H9 (cell line): ENCODE measurements at regions not wholly inside any gene's neighbourhood (a gene's known extent, or its start where the extent isn't known, plus 50 kb on each side); places are given as distances from the start of the nearest gene placed in this dataset.

Experiments used
- DNase-seq: peaks from one replicate; pipeline ENCODE4 v3.0.0-alpha.2; 2017
- H2AFZ ChIP-seq: one replicate; pipeline ENCODE4 v1.6.1; 2013; ENCODE audit warnings: mild to moderate bottlenecking, low read length, control low read depth, moderate library complexity
- H2AK5ac ChIP-seq: 2 replicates; pipeline ENCODE4 v1.6.1; 2013; ENCODE audit warnings: low read length, control low read depth, mixed read lengths; ENCODE audit not compliant: insufficient read length
- H2BK120ac ChIP-seq: one replicate; pipeline ENCODE4 v1.6.1; 2013; ENCODE audit warnings: low read depth, mild to moderate bottlenecking, low read length, control low read depth, inconsistent platforms; ENCODE audit not compliant: poor library complexity, severe bottlenecking
- H2BK12ac ChIP-seq: 2 replicates; pipeline ENCODE4 v1.6.1; 2013; ENCODE audit warnings: low read length, control low read depth, mixed read lengths, low read depth; ENCODE audit not compliant: insufficient read length
- H2BK15ac ChIP-seq: 2 replicates; pipeline ENCODE4 v1.6.1; 2013; ENCODE audit warnings: low read depth, low read length, control low read depth
- H2BK20ac ChIP-seq: one replicate; pipeline ENCODE4 v1.6.1; 2013; ENCODE audit warnings: low read depth, mild to moderate bottlenecking, low read length, control low read depth, inconsistent platforms; ENCODE audit not compliant: poor library complexity, severe bottlenecking
- H2BK5ac ChIP-seq: 2 replicates; pipeline ENCODE4 v1.6.1; 2013; ENCODE audit warnings: low read length, control low read depth, mixed read lengths; ENCODE audit not compliant: insufficient read length
- H3K14ac ChIP-seq: 2 replicates; pipeline ENCODE4 v1.6.1; 2013; ENCODE audit warnings: low read length, control low read depth; ENCODE audit not compliant: insufficient read depth
- H3K18ac ChIP-seq: 2 replicates; pipeline ENCODE4 v1.6.1; 2013; ENCODE audit warnings: low read depth, mild to moderate bottlenecking, mixed read lengths, low read length, control low read depth; ENCODE audit not compliant: insufficient read length
- H3K23ac ChIP-seq: 2 replicates; pipeline ENCODE4 v1.6.1; 2013; ENCODE audit warnings: low read length, control low read depth, mixed read lengths, low read depth; ENCODE audit not compliant: insufficient read length
- H3K23me2 ChIP-seq: 2 replicates; pipeline ENCODE4 v1.6.1; 2013; ENCODE audit warnings: low read depth, mild to moderate bottlenecking, mixed read lengths, low read length, control low read depth; ENCODE audit not compliant: insufficient read length, poor library complexity, severe bottlenecking
- H3K27ac ChIP-seq: 2 replicates; pipeline ENCODE4 v1.5.1; 2013; ENCODE audit warnings: low read length, control low read depth, mixed read lengths, low read depth; ENCODE audit not compliant: insufficient read length
- H3K27me3 ChIP-seq: 2 replicates; pipeline ENCODE4 v1.6.1; 2013; ENCODE audit warnings: low read length, control low read depth, inconsistent platforms; ENCODE audit not compliant: insufficient read depth
- H3K4ac ChIP-seq: 2 replicates; pipeline ENCODE4 v1.6.1; 2013; ENCODE audit warnings: low read depth, mild to moderate bottlenecking, control low read depth, inconsistent platforms, low read length, moderate library complexity
- H3K4me1 ChIP-seq: 2 replicates; pipeline ENCODE4 v1.6.1; 2013; ENCODE audit warnings: low read length, control low read depth, inconsistent platforms; ENCODE audit not compliant: insufficient read depth
- H3K4me2 ChIP-seq: 2 replicates; pipeline ENCODE4 v1.6.1; 2013; ENCODE audit warnings: low read length, control low read depth, mixed read lengths; ENCODE audit not compliant: insufficient read length, insufficient read depth
- H3K56ac ChIP-seq: 2 replicates; pipeline ENCODE4 v1.6.1; 2013; ENCODE audit warnings: low read depth, mild to moderate bottlenecking, mixed read lengths, low read length, control low read depth; ENCODE audit not compliant: insufficient read length
- H3K79me1 ChIP-seq: 2 replicates; pipeline ENCODE4 v1.6.1; 2013; ENCODE audit warnings: low read depth, mild to moderate bottlenecking, moderate library complexity, low read length, control low read depth, inconsistent platforms; ENCODE audit not compliant: insufficient read depth, poor library complexity, severe bottlenecking
- H3K79me2 ChIP-seq: 2 replicates; pipeline ENCODE4 v1.6.1; 2013; ENCODE audit warnings: low read length, control low read depth, inconsistent platforms; ENCODE audit not compliant: insufficient read depth
- H3K9ac ChIP-seq: 2 replicates; pipeline ENCODE4 v1.6.1; 2013; ENCODE audit warnings: low read length, control low read depth, mixed read lengths; ENCODE audit not compliant: insufficient read length; ENCODE audit errors: extremely low read depth
- H3K9me3 ChIP-seq: one replicate; pipeline ENCODE4 v1.6.1; 2013; ENCODE audit warnings: low read depth, low read length, inconsistent platforms; ENCODE audit not compliant: control insufficient read depth
- H3T11ph ChIP-seq: one replicate; pipeline ENCODE4 v1.6.1; 2013; ENCODE audit warnings: mild to moderate bottlenecking, low read length, control low read depth, inconsistent platforms
- H4K20me1 ChIP-seq: one replicate; pipeline ENCODE4 v1.6.1; 2013; ENCODE audit not compliant: control insufficient read depth, insufficient read length, insufficient read depth
- H4K5ac ChIP-seq: 2 replicates; pipeline ENCODE4 v1.6.1; 2013; ENCODE audit warnings: low read depth, mild to moderate bottlenecking, mixed read lengths, low read length, control low read depth; ENCODE audit not compliant: insufficient read length
- H4K8ac ChIP-seq: replicated peaks from 2 replicates; pipeline ENCODE4 v1.6.1; 2013; ENCODE audit warnings: low read length, control low read depth, mixed read lengths, low read depth; ENCODE audit not compliant: insufficient read length
- H4K91ac ChIP-seq: 2 replicates; pipeline ENCODE4 v1.6.1; 2013; ENCODE audit warnings: low read depth, mild to moderate bottlenecking, moderate library complexity, mixed read lengths, low read length, control low read depth; ENCODE audit not compliant: insufficient read length
- H3K27ac Mint-ChIP-seq, 3 experiments: 2 replicates in 2 of 3; 3 replicates in 1 of 3; pipeline ENCODE4 v1.8.0; 2020 to 2021; ENCODE audit warnings: mixed read lengths in 3 of 3, mild to moderate bottlenecking in 1 of 3, moderate library complexity in 1 of 3
- H3K27me3 Mint-ChIP-seq: 2 replicates; pipeline ENCODE4 v1.8.0; 2021; ENCODE audit warnings: low read depth, mild to moderate bottlenecking, moderate library complexity, mixed read lengths
- H3K36me3 Mint-ChIP-seq, 3 experiments: 2 replicates in 2 of 3; 3 replicates in 1 of 3; pipeline ENCODE4 v1.8.0; 2020 to 2021; ENCODE audit warnings: low read depth in 3 of 3, mixed read lengths in 3 of 3; ENCODE audit not compliant: insufficient read depth in 1 of 3
- H3K4me1 Mint-ChIP-seq, 2 experiments: 2 replicates each; pipeline ENCODE4 v1.8.0; 2020; ENCODE audit warnings: mixed read lengths in 2 of 2
- H3K4me3 Mint-ChIP-seq, 2 experiments: 2 replicates in 1 of 2; 3 replicates in 1 of 2; pipeline ENCODE4 v1.8.0; 2020 to 2021; ENCODE audit warnings: mild to moderate bottlenecking in 2 of 2, mixed read lengths in 2 of 2, moderate library complexity in 1 of 2
- H3K9me3 Mint-ChIP-seq, 2 experiments: 2 replicates in 1 of 2; 3 replicates in 1 of 2; pipeline ENCODE4 v1.8.0; 2020; ENCODE audit warnings: mild to moderate bottlenecking in 2 of 2, mixed read lengths in 2 of 2, moderate library complexity in 1 of 2
- CTCF ChIP-seq: fragments of 200-600 bp; sonication (generic); conservative IDR thresholded peaks from 3 replicates; pipeline ENCODE4 v1.8.0; 2021; ENCODE audit warnings: antibody characterized with exemption, mild to moderate bottlenecking

- no peaks in the 10 kb centered on the region for H3K9me3 ChIP-seq
- no peak overlapping the region for H2BK120ac ChIP-seq
- H3K79me2 ChIP-seq = no peaks in the 10 kb centered on the region
- no peak overlapping the region for H3T11ph ChIP-seq
- no peak overlapping the region for H3K56ac ChIP-seq
- no peak overlapping the region for H3K9ac ChIP-seq
- Mint-ChIP-seq H3K4me1 (peaks cover 17 to 25% of the 10 kb centered on the region in 2 experiments), H3K4me3 (no peak overlapping the region), H3K36me3 (no peaks in the 10 kb centered on the region), H3K27ac (no peak overlapping the region), H3K27me3 (no peaks in the 10 kb centered on the region), H3K9me3 (no peaks in the 10 kb centered on the region)
- no peak overlapping the region for H3K4ac ChIP-seq
- no peak overlapping the region for H4K8ac ChIP-seq
- H3K4me1 ChIP-seq = peaks cover 4% of the 10 kb centered on the region; the same call in 1 of the 2 replicates
- H4K20me1 ChIP-seq = no peaks in the 10 kb centered on the region
- no peak for TF ChIP-seq CTCF
- no peaks in the 10 kb centered on the region for H3K79me1 ChIP-seq
- no peak overlapping the region for H3K14ac ChIP-seq
- H3K23me2 ChIP-seq = no peaks in the 10 kb centered on the region
- DNase-seq = no peak
- H4K5ac ChIP-seq = no peak overlapping the region
- no peak overlapping the region for H2BK5ac ChIP-seq
- H3K23ac ChIP-seq = no peak overlapping the region
- no peak overlapping the region for H4K91ac ChIP-seq
- H2AFZ ChIP-seq = no peak overlapping the region
- H3K27me3 ChIP-seq = no peaks in the 10 kb centered on the region
- no peak overlapping the region for H3K27ac ChIP-seq
- no peak overlapping the region for H2BK15ac ChIP-seq
- H2BK20ac ChIP-seq = no peak overlapping the region
- no peak overlapping the region for H3K4me2 ChIP-seq
- no peak overlapping the region for H2AK5ac ChIP-seq
- no peak overlapping the region for H3K18ac ChIP-seq
- H2BK12ac ChIP-seq = no peak overlapping the region
These were observed 1389.5 kb downstream of the FAM133A start for GRCh38 chrX:95063554-95063953.
